ENCODE measurements at regions not wholly inside any gene's neighbourhood (a gene's known extent, or its start where the extent isn't known, plus 50 kb on each side); places are given as distances from the start of the nearest gene placed in this dataset.
A peak's percentile ranks its signal among the peaks of the same experiment; 100 is the strongest.
"Not testable (repeated sequence)": the region's sequence is repeated elsewhere in the genome, so short reads cannot be mapped to it uniquely, and the experiment has no call there.

DNA sequence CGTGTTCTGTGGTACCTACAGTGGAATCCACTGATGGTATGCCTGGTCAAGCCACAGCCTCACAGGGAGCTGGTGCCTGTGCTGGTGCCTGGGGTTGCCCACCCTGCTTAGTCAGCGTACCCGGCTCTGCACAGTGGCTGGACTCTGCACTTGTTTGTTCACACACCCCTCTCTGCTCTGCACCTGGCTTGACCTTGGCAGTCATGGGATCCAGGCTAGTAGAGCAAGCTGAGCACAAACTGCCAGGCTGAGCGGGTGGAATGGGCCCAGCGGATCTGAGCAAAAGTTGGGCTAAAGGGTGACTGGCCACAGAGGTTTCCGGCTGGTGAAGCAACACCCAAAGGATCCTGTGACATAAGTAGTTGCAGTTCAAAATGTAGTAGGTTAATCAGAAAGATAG is 163.5 kb downstream of the CDH19 start:
- DNase-seq (no peak), ATAC-seq (ENCODE audit: low read depth in 2 of 2) (no peak)
- no peaks in the 10 kb centered on the region for H3K27me3 Mint-ChIP-seq

DNA sequence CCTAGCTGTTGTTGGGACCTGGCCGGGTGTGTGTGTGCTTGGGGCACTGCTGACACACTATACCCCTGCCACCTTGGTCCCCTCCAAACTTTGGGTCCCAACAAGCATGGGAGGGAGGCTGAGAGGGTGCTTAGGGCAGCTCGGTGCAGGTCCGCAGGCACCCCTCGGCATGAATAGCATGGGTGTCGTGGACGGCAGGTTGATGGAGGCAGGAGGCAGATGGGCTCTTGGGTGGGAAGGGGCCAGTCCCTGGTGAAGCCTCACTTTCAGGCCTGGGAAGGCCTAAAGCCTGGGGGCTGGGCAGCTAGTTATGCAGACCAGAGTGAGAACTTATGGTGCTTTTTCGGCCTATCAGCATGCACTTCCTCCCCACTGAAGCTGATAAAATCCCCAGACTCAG is 164.2 kb downstream of the CDH19 start:
- Mint-ChIP-seq H3K27ac (no peak overlapping the region), H3K4me1 (no peaks in the 10 kb centered on the region), H3K4me3 (no peak overlapping the region), H3K27me3 (no peaks in the 10 kb centered on the region), H3K36me3 (no peaks in the 10 kb centered on the region), H3K9me3 (peaks cover 0 to 3% (median 0%) of the 10 kb centered on the region in 7 donors)
- ATAC-seq (ENCODE audit: low read depth in 2 of 2): no peak
- no peak for DNase-seq

More for the DNA sequence above, 163.5 kb downstream of the CDH19 start:
- Mint-ChIP-seq H3K27ac (no peak overlapping the region), H3K4me1 (no peaks in the 10 kb centered on the region), H3K36me3 (no peaks in the 10 kb centered on the region), H3K4me3 (peak overlapping the region in 1 of 8 donors; percentile 35), H3K9me3 (peaks cover 0 to 3% (median 0%) of the 10 kb centered on the region in 7 donors)

DNA sequence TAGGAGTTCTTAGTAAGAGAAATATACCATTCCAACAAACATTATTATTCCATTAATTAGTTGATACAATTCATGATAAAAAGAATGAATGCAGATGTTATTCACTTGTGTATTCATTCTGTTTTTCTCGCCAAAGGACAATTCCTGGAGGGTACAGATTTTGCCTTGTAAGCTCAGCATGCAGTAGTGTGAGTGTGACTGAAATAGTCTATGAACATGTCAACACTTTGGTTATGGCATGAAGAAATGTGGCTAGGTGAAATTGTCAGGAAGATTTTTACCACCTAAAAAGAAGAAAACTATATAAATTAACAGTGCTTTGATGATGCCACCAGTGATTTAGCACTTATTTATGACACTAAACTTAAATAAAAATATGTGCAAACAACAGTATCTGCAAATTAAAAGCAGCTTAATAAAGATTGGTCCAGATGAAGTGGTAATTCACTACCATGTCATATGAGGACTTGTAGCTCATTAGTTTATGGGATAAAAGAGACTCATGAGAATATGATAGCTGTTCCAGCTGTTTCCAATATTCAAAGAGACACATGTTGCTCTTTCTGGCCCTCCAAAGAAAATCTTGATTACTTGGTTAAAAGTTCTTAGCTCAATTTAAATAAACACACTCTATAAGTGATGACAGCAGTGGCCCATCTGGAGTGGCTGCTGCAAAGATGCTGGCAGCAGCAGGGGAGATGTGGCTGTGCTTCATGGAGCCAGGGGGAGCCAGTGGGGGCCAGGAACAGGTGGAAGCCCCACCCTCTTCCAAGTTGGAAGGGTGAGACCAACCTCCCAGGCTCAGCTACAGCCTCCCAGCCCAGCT is 165.0 kb downstream of the CDH19 start:
- Mint-ChIP-seq H3K27ac (no peak overlapping the region), H3K4me3 (peak overlapping the region in 1 of 8 donors; percentile 42), H3K9me3 (peaks cover 0 to 2% (median 0%) of the 10 kb centered on the region in 7 donors), H3K4me1 (no peaks in the 10 kb centered on the region), H3K27me3 (no peaks in the 10 kb centered on the region), H3K36me3 (no peaks in the 10 kb centered on the region)
- ATAC-seq (ENCODE audit: low read depth in 2 of 2): no peak
- DNase-seq: no peak

DNA sequence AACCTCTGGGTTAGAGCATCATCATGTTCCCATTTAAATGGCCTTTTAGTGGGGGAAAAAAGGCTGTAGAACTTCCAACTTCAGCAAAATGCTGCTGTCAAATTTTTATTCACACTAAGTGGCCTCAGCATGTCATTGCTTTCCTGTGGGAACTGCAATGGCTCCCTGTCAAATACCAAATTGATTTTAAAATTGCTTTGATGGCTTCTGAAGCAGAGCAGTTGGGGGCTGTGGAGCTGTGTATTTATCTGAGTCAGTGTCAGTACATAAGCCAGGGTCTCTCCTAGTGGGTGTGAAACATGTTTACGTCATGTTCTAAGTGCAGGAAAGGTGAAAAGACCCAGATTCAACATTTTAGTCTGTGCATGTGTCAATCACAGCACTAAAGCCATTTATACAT is 171.3 kb downstream of the CDH19 start:
- H3K4me3 Mint-ChIP-seq: no peak overlapping the region
- H3K27me3 Mint-ChIP-seq: no peaks in the 10 kb centered on the region
- no peaks in the 10 kb centered on the region for H3K36me3 Mint-ChIP-seq
- H3K4me1 Mint-ChIP-seq: no peaks in the 10 kb centered on the region
- no peak overlapping the region for H3K27ac Mint-ChIP-seq
- ATAC-seq (ENCODE audit: low read depth in 2 of 2) (no peak), DNase-seq (no peak)
- H3K9me3 Mint-ChIP-seq: peaks cover 0 to 5% (median 0%) of the 10 kb centered on the region in 7 donors

DNA sequence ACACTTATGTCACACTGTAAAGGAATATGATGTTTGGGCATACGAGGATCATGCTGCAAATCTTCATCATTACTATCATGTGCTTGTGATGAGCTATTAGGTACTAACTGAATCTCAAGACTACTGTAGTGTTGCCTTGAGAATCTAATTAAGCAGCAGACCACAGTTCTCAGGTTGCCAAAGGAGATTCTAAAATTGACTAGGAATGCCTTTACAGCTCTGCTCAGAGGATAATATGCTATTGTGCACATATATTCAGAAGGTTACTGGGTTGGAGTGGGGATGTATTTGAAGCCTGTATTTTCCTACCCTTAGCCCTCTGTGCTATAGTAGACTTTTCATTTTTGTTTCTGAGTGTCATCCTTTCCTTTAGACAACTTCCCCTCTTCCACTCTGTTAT is 175.1 kb downstream of the CDH19 start:
- peaks cover 0 to 2% (median 1%) of the 10 kb centered on the region in 7 donors for H3K9me3 Mint-ChIP-seq
- H3K27ac Mint-ChIP-seq: no peak overlapping the region
- DNase-seq (no peak), ATAC-seq (ENCODE audit: low read depth in 2 of 2) (no peak)
- H3K4me1 Mint-ChIP-seq: no peaks in the 10 kb centered on the region
- H3K27me3 Mint-ChIP-seq: no peaks in the 10 kb centered on the region
- H3K4me3 Mint-ChIP-seq: no peak overlapping the region
- no peaks in the 10 kb centered on the region for H3K36me3 Mint-ChIP-seq

DNA sequence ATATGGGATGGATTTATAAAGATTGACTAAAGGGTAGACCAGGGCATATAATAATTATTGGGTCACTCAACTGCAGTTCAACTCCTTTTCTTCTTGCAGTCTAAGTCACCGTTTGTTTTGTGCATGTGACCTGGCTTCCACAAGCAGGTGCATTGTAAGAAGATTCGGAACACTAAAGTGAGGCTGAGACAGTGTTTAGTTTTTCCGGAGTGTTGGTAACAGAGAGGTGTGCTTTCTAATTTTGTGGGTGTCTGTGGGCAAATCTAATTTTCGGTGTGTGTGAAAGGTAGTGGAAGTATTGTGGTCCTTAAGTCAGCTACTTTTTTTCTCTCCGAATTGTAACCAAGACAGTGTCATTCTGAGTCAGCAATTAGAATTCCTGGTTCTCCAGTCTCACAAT is 184.5 kb downstream of the CDH19 start:
- DNase-seq (no peak), ATAC-seq (ENCODE audit: low read depth in 2 of 2) (no peak)
- Mint-ChIP-seq H3K36me3 (no peaks in the 10 kb centered on the region), H3K4me1 (no peaks in the 10 kb centered on the region), H3K27me3 (no peaks in the 10 kb centered on the region), H3K4me3 (no peak overlapping the region), H3K9me3 (peaks cover 0 to 3% (median 0%) of the 10 kb centered on the region in 7 donors), H3K27ac (no peak overlapping the region)

DNA sequence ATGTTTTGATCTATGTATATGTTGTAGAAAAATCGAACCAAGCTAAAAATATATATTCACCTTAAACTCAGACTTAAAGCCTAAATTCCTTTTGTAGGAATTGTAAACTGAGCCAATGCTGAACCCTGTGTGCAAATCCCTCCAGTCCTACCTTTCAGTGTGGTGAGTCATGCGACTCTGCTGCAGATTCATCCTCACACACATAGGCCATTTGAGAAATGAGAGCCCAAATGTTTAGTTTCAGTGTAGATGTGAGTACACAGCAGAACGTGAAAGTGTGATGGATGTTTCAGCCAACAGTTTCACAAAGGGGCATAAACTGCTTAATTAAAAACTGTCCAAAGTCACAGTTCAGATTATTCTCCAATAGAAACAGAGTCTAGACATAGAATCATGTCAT is 193.2 kb downstream of the CDH19 start:
- no peaks in the 10 kb centered on the region for H3K36me3 Mint-ChIP-seq
- H3K27me3 Mint-ChIP-seq: no peaks in the 10 kb centered on the region
- ATAC-seq (ENCODE audit: low read depth in 2 of 2): no peak
- H3K27ac Mint-ChIP-seq: no peak overlapping the region
- peaks cover 0 to 13% (median 1%) of the 10 kb centered on the region in 7 donors for H3K9me3 Mint-ChIP-seq
- no peak overlapping the region for H3K4me3 Mint-ChIP-seq
- DNase-seq: no peak
- no peaks in the 10 kb centered on the region for H3K4me1 Mint-ChIP-seq

DNA sequence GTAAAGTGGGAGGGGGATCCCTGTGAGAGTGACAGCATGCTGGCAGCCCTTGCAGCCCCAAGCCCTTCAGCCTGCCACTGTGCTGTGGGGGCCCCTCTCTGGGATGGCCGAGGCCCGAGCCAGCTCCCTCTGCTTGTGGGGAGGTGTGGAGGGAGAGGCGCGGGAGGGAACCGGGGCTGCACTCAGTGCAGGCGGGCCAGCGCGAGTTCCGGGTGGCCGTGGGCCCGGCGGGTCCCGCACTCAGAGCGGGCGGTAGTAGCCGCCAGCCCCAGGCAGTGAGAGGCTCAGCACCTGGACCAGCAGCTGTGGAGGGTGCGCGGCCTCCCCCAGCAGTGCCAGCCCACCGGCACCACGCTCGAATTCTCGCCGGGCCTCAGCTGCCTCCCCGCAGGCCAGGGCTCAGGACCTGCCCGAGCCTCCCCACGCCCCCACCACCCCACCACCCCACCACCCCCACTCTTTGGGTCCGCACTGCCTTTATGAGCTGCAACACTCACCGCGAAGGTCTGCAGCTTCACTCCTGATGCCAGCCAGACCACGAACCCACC is 208.1 kb downstream of the CDH19 start:
- no peak overlapping the region for H3K27ac Mint-ChIP-seq
- H3K36me3 Mint-ChIP-seq: no peaks in the 10 kb centered on the region
- H3K4me1 Mint-ChIP-seq: no peaks in the 10 kb centered on the region
- DNase-seq (no peak), ATAC-seq (ENCODE audit: low read depth in 2 of 2) (no peak)
- no peaks in the 10 kb centered on the region for H3K27me3 Mint-ChIP-seq
- H3K4me3 Mint-ChIP-seq: no peak overlapping the region
- H3K9me3 Mint-ChIP-seq: peaks cover 0 to 32% (median 6%) of the 10 kb centered on the region in 7 donors

DNA sequence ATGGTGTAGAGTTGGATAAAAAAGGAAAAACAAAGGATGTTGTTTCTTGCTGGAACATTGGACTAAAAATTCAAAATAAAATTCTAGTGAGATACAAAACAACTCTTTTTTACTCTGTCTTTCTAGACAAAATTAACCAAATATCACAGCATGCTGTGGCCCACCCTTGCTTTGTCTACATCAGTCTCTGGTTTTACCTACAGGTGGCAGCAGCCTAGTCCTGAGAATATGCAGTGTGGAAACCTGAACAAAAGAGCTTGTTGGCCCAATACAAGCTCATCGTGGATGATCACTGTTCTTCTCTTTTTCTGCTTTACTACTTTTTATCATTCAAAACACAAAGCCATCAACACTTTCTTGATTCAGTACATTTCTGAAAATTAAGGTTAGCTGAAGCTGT is 210.4 kb downstream of the CDH19 start:
- Mint-ChIP-seq H3K27ac (no peak overlapping the region), H3K36me3 (no peaks in the 10 kb centered on the region), H3K27me3 (no peaks in the 10 kb centered on the region), H3K4me3 (no peak overlapping the region), H3K4me1 (no peaks in the 10 kb centered on the region), H3K9me3 (peaks cover 5 to 46% (median 15%) of the 10 kb centered on the region in 7 donors)
- DNase-seq (no peak), ATAC-seq (ENCODE audit: low read depth in 2 of 2) (no peak)

DNA sequence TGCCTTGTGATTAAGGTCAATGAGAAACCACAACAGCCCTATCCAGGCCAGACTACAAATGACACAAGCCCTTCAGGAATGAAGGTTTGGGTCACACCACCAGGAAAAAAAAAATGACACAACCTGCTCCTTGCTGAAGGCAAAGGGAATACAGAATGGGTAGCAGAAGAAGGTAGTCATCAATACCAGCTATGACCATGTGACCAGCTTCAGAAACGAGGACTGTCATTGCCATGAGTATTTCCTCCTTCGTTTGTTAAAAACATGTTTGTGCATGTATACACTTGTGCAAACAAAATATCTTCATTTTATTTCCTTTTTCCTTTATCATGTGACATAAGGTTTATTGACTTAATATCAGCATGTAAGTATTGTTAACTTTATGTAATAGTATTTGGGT is 226.6 kb downstream of the CDH19 start:
- no peak for DNase-seq
- ATAC-seq (ENCODE audit: low read depth in 2 of 2): no peak
- no peaks in the 10 kb centered on the region for H3K36me3 Mint-ChIP-seq
- no peaks in the 10 kb centered on the region for H3K4me1 Mint-ChIP-seq
- no peaks in the 10 kb centered on the region for H3K27me3 Mint-ChIP-seq
- peaks cover 0 to 8% (median 2%) of the 10 kb centered on the region in 7 donors for H3K9me3 Mint-ChIP-seq
- no peak overlapping the region for H3K27ac Mint-ChIP-seq
- H3K4me3 Mint-ChIP-seq: no peak overlapping the region

DNA sequence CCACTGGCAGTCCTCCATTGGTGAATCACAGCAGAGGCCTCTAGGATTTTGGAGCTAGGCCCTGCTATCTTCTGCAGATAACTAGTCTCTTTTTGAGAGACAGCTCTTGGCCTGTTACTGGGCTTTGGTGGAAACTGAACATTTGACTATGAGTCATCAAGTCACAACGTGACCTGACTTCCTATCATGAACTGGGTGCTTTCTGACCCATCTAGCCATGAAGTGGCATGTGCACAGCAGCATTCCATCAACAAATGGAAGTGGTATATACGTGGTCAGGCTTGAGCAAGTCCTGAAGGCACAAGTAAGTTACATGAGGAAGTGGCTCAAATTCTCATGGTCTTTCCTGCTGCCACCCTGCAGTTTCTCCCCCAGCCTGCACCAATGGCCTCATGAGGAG is 228.5 kb downstream of the CDH19 start:
- not testable (repeated sequence) for H3K4me3 Mint-ChIP-seq; ATAC-seq (ENCODE audit: low read depth in 2 of 2); H3K36me3 Mint-ChIP-seq; H3K9me3 Mint-ChIP-seq; DNase-seq; H3K4me1 Mint-ChIP-seq; H3K27me3 Mint-ChIP-seq; H3K27ac Mint-ChIP-seq

DNA sequence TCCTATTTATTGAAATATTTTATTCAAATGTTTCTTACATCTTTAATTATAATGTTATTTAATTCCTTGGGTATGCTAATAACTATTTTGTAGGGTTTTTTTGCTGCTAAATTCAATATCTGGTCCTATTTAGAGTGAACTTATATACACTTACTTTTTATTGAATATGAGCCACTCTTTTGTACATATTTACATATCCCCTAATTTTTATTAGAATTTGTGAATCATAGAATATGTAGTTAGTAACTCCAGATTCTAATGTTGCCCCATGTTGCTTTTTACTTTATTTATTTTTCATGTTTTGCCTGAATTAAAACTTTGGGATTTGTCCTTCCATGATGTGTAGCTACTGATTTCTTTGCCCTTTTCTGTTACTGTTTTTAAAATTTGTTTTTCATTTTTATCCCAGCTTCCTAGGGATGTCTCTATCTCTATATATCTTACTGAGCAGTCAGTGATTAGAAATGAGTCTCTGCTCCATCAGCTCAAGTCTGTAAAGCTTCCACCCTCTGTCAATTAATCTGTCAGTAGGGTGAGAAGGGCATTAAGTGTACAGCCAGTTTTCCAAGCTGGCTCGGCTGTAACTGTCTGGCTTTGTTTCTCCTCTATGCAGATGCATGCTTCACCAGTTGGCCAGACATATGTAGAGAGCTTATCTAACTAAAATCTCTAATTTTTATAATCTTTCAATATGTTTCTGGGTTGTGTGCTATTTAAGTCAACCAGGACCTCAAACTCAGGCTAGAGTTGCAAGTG is 256.9 kb downstream of the CDH19 start:
- Mint-ChIP-seq H3K36me3 (no peaks in the 10 kb centered on the region), H3K9me3 (peaks cover 0 to 2% (median 0%) of the 10 kb centered on the region in 7 donors), H3K27me3 (no peaks in the 10 kb centered on the region), H3K4me3 (no peak overlapping the region), H3K4me1 (no peaks in the 10 kb centered on the region), H3K27ac (peak overlapping the region in 1 of 6 donors; percentile 73)
- ATAC-seq (ENCODE audit: low read depth in 2 of 2): no peak
- DNase-seq: no peak

DNA sequence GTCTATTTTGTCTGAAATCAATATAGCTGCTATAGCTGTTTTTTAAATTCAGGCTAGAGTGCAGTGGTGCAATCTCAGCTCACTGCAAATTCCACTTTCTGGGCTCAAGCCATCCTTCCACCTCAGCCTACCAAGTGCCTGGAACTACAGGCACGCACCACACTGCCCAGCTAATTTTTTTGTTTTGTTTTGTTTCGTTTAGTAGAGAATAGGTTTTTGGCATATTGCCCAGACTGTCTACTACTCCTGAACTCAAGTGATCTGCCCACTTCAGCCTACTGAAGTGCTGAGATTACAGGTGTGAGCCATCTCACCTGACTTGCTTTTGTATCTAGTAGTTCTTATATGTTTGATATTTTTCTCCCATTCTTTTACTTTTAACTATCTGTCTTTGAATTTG is 259.7 kb downstream of the CDH19 start:
- Mint-ChIP-seq H3K4me3 (no peak overlapping the region), H3K27ac (no peak overlapping the region), H3K4me1 (no peaks in the 10 kb centered on the region), H3K36me3 (no peaks in the 10 kb centered on the region), H3K9me3 (peaks cover 0 to 2% (median 0%) of the 10 kb centered on the region in 7 donors), H3K27me3 (no peaks in the 10 kb centered on the region)
- DNase-seq: no peak
- no peak for ATAC-seq (ENCODE audit: low read depth in 2 of 2)

DNA sequence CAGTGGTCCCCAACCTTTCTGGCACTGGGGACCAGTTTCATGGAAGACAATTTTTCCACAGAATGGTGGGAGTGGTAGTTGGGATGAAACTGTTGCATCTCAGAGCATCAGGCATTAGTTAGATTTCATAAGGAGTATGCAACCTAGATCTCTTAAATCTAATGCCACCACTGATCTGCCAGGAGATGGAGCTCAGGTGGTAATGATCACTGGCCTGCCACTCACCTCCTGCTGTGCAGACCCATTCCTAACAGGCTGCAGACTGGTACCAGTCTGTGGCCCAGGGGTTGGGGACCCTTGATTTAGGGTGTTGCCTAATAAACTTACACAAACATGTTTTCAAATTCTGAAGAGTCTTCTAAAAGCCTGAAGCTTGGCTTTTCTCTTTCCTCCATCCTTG is 261.3 kb downstream of the CDH19 start:
- peaks cover 0 to 9% (median 2%) of the 10 kb centered on the region in 7 donors for H3K9me3 Mint-ChIP-seq
- no peaks in the 10 kb centered on the region for H3K4me1 Mint-ChIP-seq
- H3K36me3 Mint-ChIP-seq: no peaks in the 10 kb centered on the region
- no peak overlapping the region for H3K27ac Mint-ChIP-seq
- DNase-seq (no peak), ATAC-seq (ENCODE audit: low read depth in 2 of 2) (no peak)
- no peak overlapping the region for H3K4me3 Mint-ChIP-seq
- H3K27me3 Mint-ChIP-seq: no peaks in the 10 kb centered on the region

Data from naive B cell (primary cell).